ENCODE measurements at regions not wholly inside any gene's neighbourhood (a gene's known extent, or its start where the extent isn't known, plus 50 kb on each side); places are given as distances from the start of the nearest gene placed in this dataset.

DNA sequence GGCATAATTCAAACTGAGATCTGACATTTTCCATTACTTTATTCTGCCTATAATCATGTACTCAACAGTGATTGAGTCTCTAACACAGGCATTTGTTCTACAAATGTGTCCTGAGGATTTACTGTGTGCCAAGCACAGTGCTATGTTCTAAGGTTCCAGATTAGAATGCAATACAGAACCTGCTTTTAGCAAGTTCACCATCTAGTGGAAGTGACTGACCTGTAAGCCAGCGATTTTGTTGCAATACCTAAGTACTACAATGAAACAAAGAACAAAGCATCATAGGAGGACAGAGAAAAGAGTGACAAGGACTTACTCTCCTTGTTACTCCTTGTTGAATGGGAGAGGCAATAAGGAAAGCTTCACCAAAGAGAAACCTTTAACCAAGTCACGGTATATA is 348.1 kb downstream of the ELAVL2 start:
- no TSS peak for BruUV-seq (replicated peaks)
- POLR2A ChIA-PET (ENCODE audit: unreplicated experiment), result no interaction called here
- CTCF ChIA-PET, result no interaction called here
- Histone ChIP-seq H3K9ac (ENCODE audit: low read depth, low read length) (no peak overlapping the region), H4K91ac (ENCODE audit: insufficient read depth, low read depth, low read length) (no peak overlapping the region), H3K23ac (ENCODE audit: low read depth, low read length) (no peak overlapping the region), H3K4me3 (ENCODE audit: insufficient read depth, low read depth, low read length) (no peak overlapping the region), H4K20me1 (ENCODE audit: insufficient read depth, low read length) (no peaks in the 10 kb centered on the region), H3K4me1 (ENCODE audit: control insufficient read depth, insufficient read depth, low read length) (no peaks in the 10 kb centered on the region), H2BK5ac (ENCODE audit: low read depth, low read length, poor library complexity, severe bottlenecking) (no peak overlapping the region), H2AK9ac (replicated peaks; ENCODE audit: low read depth, low read length, poor library complexity) (no peak overlapping the region), H3K9me1 (ENCODE audit: insufficient read depth, low read length) (no peaks in the 10 kb centered on the region), H3K18ac (ENCODE audit: low read depth, low read length) (no peak overlapping the region), H3K56ac (ENCODE audit: extremely low read depth, insufficient read depth, low read length) (no peak overlapping the region), H3K4ac (ENCODE audit: low read depth, low read length) (no peak overlapping the region), H3K27ac (ENCODE audit: insufficient read depth, low read length) (no peak overlapping the region), H4K8ac (ENCODE audit: low read depth in 2 of 2, low read length in 2 of 2) (no peak overlapping the region), H3K9me3 (ENCODE audit: control insufficient read depth, insufficient read depth, low read length) (0 out of 2 replicates have a peak, but pooled peaks cover 4% of the 10 kb centered on the region), H2AFZ (replicated peaks; ENCODE audit: low read length, poor library complexity) (no peak overlapping the region), H2BK20ac (ENCODE audit: low read depth, low read length) (no peak overlapping the region), H3K79me1 (ENCODE audit: low read depth in 1 of 2, low read length in 2 of 2) (no peaks in the 10 kb centered on the region), H3K4me2 (ENCODE audit: low read depth, low read length) (no peak overlapping the region), H2BK15ac (ENCODE audit: low read depth, low read length) (no peak overlapping the region), H2AK5ac (ENCODE audit: low read depth, low read length) (no peak overlapping the region), H3K27me3 (ENCODE audit: control insufficient read depth, insufficient read depth, low read length) (no peaks in the 10 kb centered on the region), H2BK120ac (ENCODE audit: low read depth, low read length) (no peak overlapping the region), H4K5ac (ENCODE audit: low read depth, low read length) (no peak overlapping the region), H3K14ac (replicated peaks; ENCODE audit: low read depth, low read length) (no peak overlapping the region), H3K36me3 (ENCODE audit: control insufficient read depth, insufficient read depth, low read length) (no peaks in the 10 kb centered on the region)
- dilution Hi-C loops (cut with HindIII; ENCODE audit: low sequenced_read_pairs, unreplicated experiment) (no loop called here), intact Hi-C loops (cut with micrococcal nuclease) (no loop called here), in situ Hi-C loops (cut with MboI; ENCODE audit: low sequenced_read_pairs) (no loop called here)
- no peak for DNase-seq
- no peak for ATAC-seq (ENCODE audit: low read depth)
- WGBS, 2 experiments (ENCODE audit: extremely low coverage in 2 of 2, insufficient read length in 1 of 2), result no CpG with 5 or more reads among the region's 2 CpGs
- TF ChIP-seq POLR2A (IDR thresholded peaks at IDR 0.05; ENCODE audit: low read depth, low read length) (no peak), MAFK (IDR thresholded peaks at IDR 0.05; ENCODE audit: low read depth, low read length) (no peak), SMC3 (IDR thresholded peaks at IDR 0.05; ENCODE audit: low read depth, low read length) (no peak), RCOR1 (IDR thresholded peaks at IDR 0.05; ENCODE audit: insufficient replicate concordance, low read length) (no peak), NFE2L2 (IDR thresholded peaks at IDR 0.05; ENCODE audit: low read depth, low read length) (no peak), USF2 (IDR thresholded peaks at IDR 0.05; ENCODE audit: low read depth, low read length) (no peak), MXI1 (IDR thresholded peaks at IDR 0.05; ENCODE audit: borderline replicate concordance, low read depth, low read length) (no peak), BHLHE40 (IDR thresholded peaks at IDR 0.05; ENCODE audit: low read depth, low read length) (no peak), MAZ (IDR thresholded peaks at IDR 0.05; ENCODE audit: borderline replicate concordance, low read depth, low read length) (no peak)

Measured in IMR-90 (cell line).